HEK293 (cell line): ENCODE measurements at regions not wholly inside any gene's neighbourhood (a gene's known extent, or its start where the extent isn't known, plus 50 kb on each side); places are given as distances from the start of the nearest gene placed in this dataset.

ENCODE experiments used
- TF ChIP-seq, protein P1 (sequence below): fragments of 450-650 bp; formaldehyde crosslinking; IDR thresholded peaks from 2 replicates; pipeline ENCODE4 v1.5.1; 2016; ENCODE audit warnings: missing biosample characterization, missing genetic modification characterization
- TF ChIP-seq, protein P2 (sequence below): fragments of 450-650 bp; formaldehyde crosslinking; IDR thresholded peaks from 2 replicates; pipeline ENCODE4 v1.5.1; 2016; ENCODE audit warnings: missing biosample characterization, missing genetic modification characterization, borderline replicate concordance

DNA sequence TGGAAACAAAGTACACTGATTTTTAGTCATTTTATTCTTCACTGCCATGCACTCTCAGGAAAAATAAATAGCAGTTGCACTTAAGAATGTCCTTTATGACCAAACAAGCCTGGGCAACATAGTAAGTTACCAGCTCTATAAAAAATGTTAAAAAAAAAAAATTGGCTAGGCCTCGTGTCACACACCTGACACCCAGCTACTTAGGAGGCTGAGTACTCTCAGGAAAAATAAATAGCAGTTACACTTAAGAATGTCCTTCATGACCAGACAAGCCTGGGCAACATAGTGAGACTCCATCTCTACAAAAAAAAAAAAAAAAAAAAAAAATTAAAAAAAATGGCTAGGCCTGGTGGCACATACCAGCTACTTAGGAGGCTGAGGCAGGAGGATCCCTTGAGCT lies 304.6 kb downstream of the SLCO4C1 start:
- TF ChIP-seq, protein P1, sequence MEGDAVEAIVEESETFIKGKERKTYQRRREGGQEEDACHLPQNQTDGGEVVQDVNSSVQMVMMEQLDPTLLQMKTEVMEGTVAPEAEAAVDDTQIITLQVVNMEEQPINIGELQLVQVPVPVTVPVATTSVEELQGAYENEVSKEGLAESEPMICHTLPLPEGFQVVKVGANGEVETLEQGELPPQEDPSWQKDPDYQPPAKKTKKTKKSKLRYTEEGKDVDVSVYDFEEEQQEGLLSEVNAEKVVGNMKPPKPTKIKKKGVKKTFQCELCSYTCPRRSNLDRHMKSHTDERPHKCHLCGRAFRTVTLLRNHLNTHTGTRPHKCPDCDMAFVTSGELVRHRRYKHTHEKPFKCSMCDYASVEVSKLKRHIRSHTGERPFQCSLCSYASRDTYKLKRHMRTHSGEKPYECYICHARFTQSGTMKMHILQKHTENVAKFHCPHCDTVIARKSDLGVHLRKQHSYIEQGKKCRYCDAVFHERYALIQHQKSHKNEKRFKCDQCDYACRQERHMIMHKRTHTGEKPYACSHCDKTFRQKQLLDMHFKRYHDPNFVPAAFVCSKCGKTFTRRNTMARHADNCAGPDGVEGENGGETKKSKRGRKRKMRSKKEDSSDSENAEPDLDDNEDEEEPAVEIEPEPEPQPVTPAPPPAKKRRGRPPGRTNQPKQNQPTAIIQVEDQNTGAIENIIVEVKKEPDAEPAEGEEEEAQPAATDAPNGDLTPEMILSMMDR (tag by site-specific recombination), result no peak
- TF ChIP-seq, protein P2, sequence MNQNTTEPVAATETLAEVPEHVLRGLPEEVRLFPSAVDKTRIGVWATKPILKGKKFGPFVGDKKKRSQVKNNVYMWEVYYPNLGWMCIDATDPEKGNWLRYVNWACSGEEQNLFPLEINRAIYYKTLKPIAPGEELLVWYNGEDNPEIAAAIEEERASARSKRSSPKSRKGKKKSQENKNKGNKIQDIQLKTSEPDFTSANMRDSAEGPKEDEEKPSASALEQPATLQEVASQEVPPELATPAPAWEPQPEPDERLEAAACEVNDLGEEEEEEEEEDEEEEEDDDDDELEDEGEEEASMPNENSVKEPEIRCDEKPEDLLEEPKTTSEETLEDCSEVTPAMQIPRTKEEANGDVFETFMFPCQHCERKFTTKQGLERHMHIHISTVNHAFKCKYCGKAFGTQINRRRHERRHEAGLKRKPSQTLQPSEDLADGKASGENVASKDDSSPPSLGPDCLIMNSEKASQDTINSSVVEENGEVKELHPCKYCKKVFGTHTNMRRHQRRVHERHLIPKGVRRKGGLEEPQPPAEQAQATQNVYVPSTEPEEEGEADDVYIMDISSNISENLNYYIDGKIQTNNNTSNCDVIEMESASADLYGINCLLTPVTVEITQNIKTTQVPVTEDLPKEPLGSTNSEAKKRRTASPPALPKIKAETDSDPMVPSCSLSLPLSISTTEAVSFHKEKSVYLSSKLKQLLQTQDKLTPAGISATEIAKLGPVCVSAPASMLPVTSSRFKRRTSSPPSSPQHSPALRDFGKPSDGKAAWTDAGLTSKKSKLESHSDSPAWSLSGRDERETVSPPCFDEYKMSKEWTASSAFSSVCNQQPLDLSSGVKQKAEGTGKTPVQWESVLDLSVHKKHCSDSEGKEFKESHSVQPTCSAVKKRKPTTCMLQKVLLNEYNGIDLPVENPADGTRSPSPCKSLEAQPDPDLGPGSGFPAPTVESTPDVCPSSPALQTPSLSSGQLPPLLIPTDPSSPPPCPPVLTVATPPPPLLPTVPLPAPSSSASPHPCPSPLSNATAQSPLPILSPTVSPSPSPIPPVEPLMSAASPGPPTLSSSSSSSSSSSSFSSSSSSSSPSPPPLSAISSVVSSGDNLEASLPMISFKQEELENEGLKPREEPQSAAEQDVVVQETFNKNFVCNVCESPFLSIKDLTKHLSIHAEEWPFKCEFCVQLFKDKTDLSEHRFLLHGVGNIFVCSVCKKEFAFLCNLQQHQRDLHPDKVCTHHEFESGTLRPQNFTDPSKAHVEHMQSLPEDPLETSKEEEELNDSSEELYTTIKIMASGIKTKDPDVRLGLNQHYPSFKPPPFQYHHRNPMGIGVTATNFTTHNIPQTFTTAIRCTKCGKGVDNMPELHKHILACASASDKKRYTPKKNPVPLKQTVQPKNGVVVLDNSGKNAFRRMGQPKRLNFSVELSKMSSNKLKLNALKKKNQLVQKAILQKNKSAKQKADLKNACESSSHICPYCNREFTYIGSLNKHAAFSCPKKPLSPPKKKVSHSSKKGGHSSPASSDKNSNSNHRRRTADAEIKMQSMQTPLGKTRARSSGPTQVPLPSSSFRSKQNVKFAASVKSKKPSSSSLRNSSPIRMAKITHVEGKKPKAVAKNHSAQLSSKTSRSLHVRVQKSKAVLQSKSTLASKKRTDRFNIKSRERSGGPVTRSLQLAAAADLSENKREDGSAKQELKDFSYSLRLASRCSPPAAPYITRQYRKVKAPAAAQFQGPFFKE, result no peak
